ENCODE measurements at regions not wholly inside any gene's neighbourhood (a gene's known extent, or its start where the extent isn't known, plus 50 kb on each side); places are given as distances from the start of the nearest gene placed in this dataset.

- no peaks in the 10 kb centered on the region for H3K4me1 ChIP-seq
- no peak overlapping the region for H3K27ac ChIP-seq
- intact Hi-C loops (cut with DNase I; ENCODE audit: low total_unique reads), result no loop called here
- TF ChIP-seq POLR2A (IDR thresholded peaks at IDR 0.05), result no peak
- TF ChIP-seq, protein P1, sequence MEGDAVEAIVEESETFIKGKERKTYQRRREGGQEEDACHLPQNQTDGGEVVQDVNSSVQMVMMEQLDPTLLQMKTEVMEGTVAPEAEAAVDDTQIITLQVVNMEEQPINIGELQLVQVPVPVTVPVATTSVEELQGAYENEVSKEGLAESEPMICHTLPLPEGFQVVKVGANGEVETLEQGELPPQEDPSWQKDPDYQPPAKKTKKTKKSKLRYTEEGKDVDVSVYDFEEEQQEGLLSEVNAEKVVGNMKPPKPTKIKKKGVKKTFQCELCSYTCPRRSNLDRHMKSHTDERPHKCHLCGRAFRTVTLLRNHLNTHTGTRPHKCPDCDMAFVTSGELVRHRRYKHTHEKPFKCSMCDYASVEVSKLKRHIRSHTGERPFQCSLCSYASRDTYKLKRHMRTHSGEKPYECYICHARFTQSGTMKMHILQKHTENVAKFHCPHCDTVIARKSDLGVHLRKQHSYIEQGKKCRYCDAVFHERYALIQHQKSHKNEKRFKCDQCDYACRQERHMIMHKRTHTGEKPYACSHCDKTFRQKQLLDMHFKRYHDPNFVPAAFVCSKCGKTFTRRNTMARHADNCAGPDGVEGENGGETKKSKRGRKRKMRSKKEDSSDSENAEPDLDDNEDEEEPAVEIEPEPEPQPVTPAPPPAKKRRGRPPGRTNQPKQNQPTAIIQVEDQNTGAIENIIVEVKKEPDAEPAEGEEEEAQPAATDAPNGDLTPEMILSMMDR (IDR thresholded peaks at IDR 0.05), result no peak
- no peaks in the 10 kb centered on the region for H3K27me3 ChIP-seq
- no peak for DNase-seq
- H3K9me3 ChIP-seq, result no peaks in the 10 kb centered on the region
- H3K36me3 ChIP-seq, result no peaks in the 10 kb centered on the region
- no peak overlapping the region for H3K4me3 ChIP-seq
Observed at GRCh38 chr15:85305050-85305449, 75.4 kb upstream of the AKAP13 start.

GRCh38 chr15:85306946-85307686 is 73.3 kb upstream of the AKAP13 start:
- Histone ChIP-seq H3K4me1 (no peaks in the 10 kb centered on the region), H3K27ac (no peak overlapping the region), H3K36me3 (no peaks in the 10 kb centered on the region), H3K9me3 (no peaks in the 10 kb centered on the region), H3K4me3 (no peak overlapping the region), H3K27me3 (no peaks in the 10 kb centered on the region)
- no peak for DNase-seq
- TF ChIP-seq, protein P1 (IDR thresholded peaks at IDR 0.05), result no peak
- no peak for TF ChIP-seq POLR2A (IDR thresholded peaks at IDR 0.05)
- intact Hi-C loops (cut with DNase I; ENCODE audit: low total_unique reads), result no loop called here

DNA sequence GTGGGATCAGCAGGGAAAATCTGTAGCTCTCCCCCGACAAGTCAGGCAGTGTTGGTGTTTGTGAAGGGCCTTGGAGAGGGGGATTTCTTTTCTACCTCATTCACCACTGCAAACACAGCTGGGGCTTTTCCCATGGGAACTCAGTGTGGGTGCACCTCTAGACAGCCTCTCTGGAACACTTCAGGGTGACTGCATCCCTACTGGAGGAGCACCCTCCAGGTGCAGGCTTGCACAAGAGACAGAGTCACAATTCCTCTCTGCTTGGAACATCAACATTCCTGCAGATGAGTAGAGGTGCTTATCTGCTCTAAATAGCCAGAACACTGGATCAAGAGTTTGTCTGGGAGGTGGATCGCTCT is 72.7 kb upstream of the AKAP13 start:
- TF ChIP-seq POLR2A (IDR thresholded peaks at IDR 0.05), result no peak
- TF ChIP-seq, protein P1 (IDR thresholded peaks at IDR 0.05), result no peak
- Histone ChIP-seq H3K27ac (no peak overlapping the region), H3K9me3 (no peaks in the 10 kb centered on the region), H3K4me1 (no peaks in the 10 kb centered on the region), H3K27me3 (no peaks in the 10 kb centered on the region), H3K36me3 (no peaks in the 10 kb centered on the region), H3K4me3 (no peak overlapping the region)
- no peak for DNase-seq
- intact Hi-C loops (cut with DNase I; ENCODE audit: low total_unique reads), result no loop called here

GRCh38 chr15:85311647-85312046 is 68.8 kb upstream of the AKAP13 start:
- Histone ChIP-seq H3K4me3 (no peak overlapping the region), H3K27me3 (no peaks in the 10 kb centered on the region), H3K9me3 (no peaks in the 10 kb centered on the region), H3K27ac (no peak overlapping the region), H3K4me1 (no peaks in the 10 kb centered on the region), H3K36me3 (no peaks in the 10 kb centered on the region)
- TF ChIP-seq POLR2A (IDR thresholded peaks at IDR 0.05), result no peak
- TF ChIP-seq, protein P1 (IDR thresholded peaks at IDR 0.05), result no peak
- no peak for DNase-seq
- intact Hi-C loops (cut with DNase I; ENCODE audit: low total_unique reads), result no loop called here

DNA sequence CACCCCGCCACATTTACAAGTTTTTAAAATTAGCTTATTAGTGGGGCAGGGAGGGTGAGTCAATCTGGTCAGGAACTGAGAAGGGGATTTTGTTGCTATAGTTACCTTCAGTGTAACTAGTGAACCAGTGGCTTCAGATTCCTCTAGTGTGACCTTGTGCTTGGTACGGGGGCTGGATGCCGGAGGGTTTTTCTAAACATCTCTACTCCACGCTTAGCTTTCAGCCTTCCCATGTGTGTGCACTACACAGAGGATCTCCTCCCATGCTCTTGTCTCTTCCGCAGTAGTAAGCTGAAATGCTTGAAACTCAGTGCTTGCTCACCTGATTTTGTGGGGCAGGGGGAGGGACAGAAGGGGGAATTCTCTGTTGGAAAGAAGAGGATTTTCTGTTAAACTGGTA is 67.9 kb upstream of the AKAP13 start:
- Histone ChIP-seq H3K4me3 (no peak overlapping the region), H3K27me3 (no peaks in the 10 kb centered on the region), H3K4me1 (no peaks in the 10 kb centered on the region), H3K27ac (no peak overlapping the region), H3K36me3 (no peaks in the 10 kb centered on the region), H3K9me3 (no peaks in the 10 kb centered on the region)
- no peak for TF ChIP-seq POLR2A (IDR thresholded peaks at IDR 0.05)
- TF ChIP-seq, protein P1 (IDR thresholded peaks at IDR 0.05), result no peak
- DNase-seq, result no peak
- intact Hi-C loops (cut with DNase I; ENCODE audit: low total_unique reads), result no loop called here

All from uterus (tissue), 3 donors.